GF-D8 (cell line): ENCODE measurements at regions not wholly inside any gene's neighbourhood (a gene's known extent, or its start where the extent isn't known, plus 50 kb on each side); places are given as distances from the start of the nearest gene placed in this dataset.
A peak's percentile ranks its signal among the peaks of the same experiment; 100 is the strongest.

ENCODE experiments used
- DNase-seq: peaks from one replicate; lab custom pipeline; 2025; lab: John Stamatoyannopoulos, UW

GRCh38 chr18:29157057-29157780 is 980.3 kb upstream of the CDH2 start:
- no peak for DNase-seq

GRCh38 chr18:29156531-29156930 is 979.6 kb upstream of the CDH2 start:
- no peak for DNase-seq

- DNase-seq: no peak
Observed at GRCh38 chr18:29154758-29155725, 978.1 kb upstream of the CDH2 start.

- DNase-seq: no peak
Observed at GRCh38 chr18:29154196-29154757, 977.3 kb upstream of the CDH2 start.

GRCh38 chr18:29153091-29153490 is 976.2 kb upstream of the CDH2 start:
- DNase-seq: no peak

GRCh38 chr18:29147944-29148343 is 971.0 kb upstream of the CDH2 start:
- no peak for DNase-seq

- DNase-seq: no peak
Observed at GRCh38 chr18:29146068-29146467, 969.1 kb upstream of the CDH2 start.

- no peak for DNase-seq
Observed at GRCh38 chr18:29140590-29140989, 963.7 kb upstream of the CDH2 start.

GRCh38 chr18:29137773-29138495 is 961.0 kb upstream of the CDH2 start:
- DNase-seq: no peak

- no peak for DNase-seq
Observed at GRCh38 chr18:29123706-29124530, 947.0 kb upstream of the CDH2 start.

GRCh38 chr18:29104671-29105070 is 927.7 kb upstream of the CDH2 start:
- DNase-seq: no peak

GRCh38 chr18:29104227-29104626 is 927.3 kb upstream of the CDH2 start:
- no peak for DNase-seq

GRCh38 chr18:29096079-29096770 is 919.3 kb upstream of the CDH2 start:
- peak; percentile 88 for DNase-seq

- DNase-seq: no peak
Observed at GRCh38 chr18:29087616-29088246, 910.8 kb upstream of the CDH2 start.

- DNase-seq: no peak
Observed at GRCh38 chr18:29084120-29084519, 907.2 kb upstream of the CDH2 start.

- DNase-seq: no peak
Observed at GRCh38 chr18:29083545-29083944, 906.6 kb upstream of the CDH2 start.

GRCh38 chr18:29080946-29081345 is 904.0 kb upstream of the CDH2 start:
- no peak for DNase-seq

GRCh38 chr18:29078273-29078672 is 901.3 kb upstream of the CDH2 start:
- DNase-seq: no peak

- no peak for DNase-seq
Observed at GRCh38 chr18:29077344-29077743, 900.4 kb upstream of the CDH2 start.

GRCh38 chr18:29076645-29077044 is 899.7 kb upstream of the CDH2 start:
- no peak for DNase-seq
